ENCODE measurements at regions not wholly inside any gene's neighbourhood (a gene's known extent, or its start where the extent isn't known, plus 50 kb on each side); places are given as distances from the start of the nearest gene placed in this dataset.
A peak's percentile ranks its signal among the peaks of the same experiment; 100 is the strongest.

DNA sequence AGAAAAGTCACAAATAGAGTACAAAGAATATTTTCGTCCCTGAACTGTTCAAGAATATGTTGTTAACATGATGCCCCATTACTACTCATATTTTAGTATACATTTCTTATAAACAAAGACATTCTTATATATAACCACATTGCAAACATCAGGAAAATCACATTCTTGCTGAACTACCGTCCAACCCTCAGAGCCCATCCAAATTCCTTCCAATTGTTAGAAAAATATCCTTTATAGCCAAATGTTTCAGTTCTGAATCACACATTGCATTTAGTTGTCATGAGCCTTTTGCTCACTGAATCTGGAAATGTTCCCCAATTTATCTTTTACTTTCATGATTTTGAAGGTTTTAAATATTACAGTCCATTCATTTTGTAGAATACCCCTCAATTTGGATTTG, 467.8 kb upstream of the ARGLU1 start:
- intact Hi-C loops (cut with DNase I; ENCODE audit: low total_unique reads), result no loop called here
- Histone ChIP-seq H3K27ac (no peak overlapping the region), H3K4me3 (no peak overlapping the region), H3K4me1 (no peaks in the 10 kb centered on the region), H3K27me3 (no peaks in the 10 kb centered on the region), H3K9me3 (no peaks in the 10 kb centered on the region), H3K36me3 (no peaks in the 10 kb centered on the region)
- TF ChIP-seq POLR2AphosphoS5 (IDR thresholded peaks at IDR 0.05) (no peak), POLR2A (IDR thresholded peaks at IDR 0.05) (no peak), CTCF (IDR thresholded peaks at IDR 0.05) (no peak)
- no peak for DNase-seq (ENCODE audit: low spot score in 2 of 2)

- Histone ChIP-seq H3K4me3 (no peak overlapping the region), H3K27me3 (no peaks in the 10 kb centered on the region), H3K27ac (no peak overlapping the region), H3K36me3 (no peaks in the 10 kb centered on the region), H3K4me1 (no peaks in the 10 kb centered on the region), H3K9me3 (no peaks in the 10 kb centered on the region)
- intact Hi-C loops (cut with DNase I; ENCODE audit: low total_unique reads), result no loop called here
- DNase-seq (ENCODE audit: low spot score in 2 of 2), result no peak
- TF ChIP-seq POLR2AphosphoS5 (IDR thresholded peaks at IDR 0.05), result no peak
Observed at GRCh38 chr13:107035186-107035585, 467.2 kb upstream of the ARGLU1 start.

DNA sequence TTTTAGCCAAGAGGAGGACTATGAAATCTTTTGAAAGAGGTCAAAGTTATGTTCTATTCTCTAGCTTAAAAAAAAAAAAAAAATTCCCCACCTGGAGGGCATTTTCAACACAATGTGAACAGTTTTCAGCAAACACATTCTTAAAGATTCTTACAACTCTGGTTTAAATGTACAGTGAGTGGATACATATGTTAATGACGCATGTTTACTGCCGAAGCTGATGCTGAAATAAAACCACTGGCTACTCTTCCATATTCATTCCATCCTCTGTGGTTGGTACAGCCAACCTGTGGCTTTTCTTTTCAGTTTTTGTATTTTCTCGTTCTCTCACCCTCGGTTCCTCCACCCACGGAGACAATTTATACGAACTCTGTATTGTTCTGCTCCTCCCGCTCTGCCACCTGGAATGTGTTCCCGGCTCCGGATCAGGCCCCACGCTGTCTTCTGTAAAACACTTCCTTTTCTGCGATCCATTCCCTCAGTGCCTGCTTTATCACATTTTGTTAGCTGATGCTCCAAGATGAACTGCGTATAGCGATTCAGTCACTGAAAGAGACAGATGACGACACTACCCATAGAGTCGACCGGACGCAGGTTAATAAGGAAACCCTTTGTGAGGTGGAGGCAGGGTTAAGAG, 466.4 kb upstream of the ARGLU1 start:
- no peaks in the 10 kb centered on the region for H3K36me3 ChIP-seq
- no peak for DNase-seq (ENCODE audit: low spot score in 2 of 2)
- H3K4me3 ChIP-seq, result no peak overlapping the region
- no peaks in the 10 kb centered on the region for H3K27me3 ChIP-seq
- no peak overlapping the region for H3K27ac ChIP-seq
- H3K9me3 ChIP-seq, result no peaks in the 10 kb centered on the region
- intact Hi-C loops (cut with DNase I; ENCODE audit: low total_unique reads), result no loop called here
- no peaks in the 10 kb centered on the region for H3K4me1 ChIP-seq
- no peak for TF ChIP-seq POLR2A (IDR thresholded peaks at IDR 0.05)
- no peak for TF ChIP-seq POLR2AphosphoS5 (IDR thresholded peaks at IDR 0.05)
- no peak for TF ChIP-seq CTCF (IDR thresholded peaks at IDR 0.05)

DNA sequence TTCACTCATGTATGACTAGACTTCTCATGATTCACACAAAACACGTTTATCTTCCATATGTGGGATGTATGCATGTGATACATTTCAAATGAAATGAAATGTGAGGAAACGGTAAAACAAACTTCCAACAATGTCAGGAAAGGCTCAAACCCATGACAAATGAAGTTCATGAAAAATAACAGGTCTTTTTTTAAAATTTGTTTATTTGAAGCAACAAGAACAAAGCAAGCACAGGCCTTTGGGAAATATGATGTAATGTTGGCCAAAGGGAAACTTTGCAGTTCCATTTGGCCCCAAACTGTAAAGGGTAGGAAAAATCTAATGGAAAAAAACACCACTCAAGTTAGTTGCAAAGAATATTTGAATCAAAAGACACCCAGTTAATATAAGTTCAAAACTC, 463.8 kb upstream of the ARGLU1 start:
- H3K4me1 ChIP-seq, result no peaks in the 10 kb centered on the region
- no peak overlapping the region for H3K4me3 ChIP-seq
- H3K27me3 ChIP-seq, result no peaks in the 10 kb centered on the region
- no peak for DNase-seq (ENCODE audit: low spot score in 2 of 2)
- no peak overlapping the region for H3K27ac ChIP-seq
- intact Hi-C loops (cut with DNase I; ENCODE audit: low total_unique reads), result no loop called here
- TF ChIP-seq CTCF (IDR thresholded peaks at IDR 0.05) (no peak), POLR2AphosphoS5 (IDR thresholded peaks at IDR 0.05) (no peak), POLR2A (IDR thresholded peaks at IDR 0.05) (no peak)
- H3K36me3 ChIP-seq, result no peaks in the 10 kb centered on the region
- no peaks in the 10 kb centered on the region for H3K9me3 ChIP-seq

DNA sequence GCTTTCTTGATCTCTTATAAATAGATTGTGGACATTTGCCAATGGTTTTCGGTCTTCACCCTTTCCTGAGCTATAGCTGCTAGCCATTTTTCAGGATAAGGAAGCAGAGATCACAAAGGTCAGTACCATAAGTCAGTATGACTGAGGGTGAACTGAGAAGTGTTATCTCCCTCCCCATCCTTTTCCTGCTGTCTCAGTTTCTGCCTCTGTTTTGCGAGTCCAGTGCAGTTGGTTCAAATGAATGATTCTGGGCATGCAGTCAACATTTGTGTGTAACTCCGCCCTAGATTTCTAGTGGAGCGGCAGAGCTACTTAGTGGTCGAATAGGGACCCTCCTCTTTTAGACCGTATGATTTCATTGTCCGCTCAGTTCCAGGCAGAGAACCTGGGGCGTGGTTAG, 460.8 kb upstream of the ARGLU1 start:
- no peak overlapping the region for H3K27ac ChIP-seq
- intact Hi-C loops (cut with DNase I; ENCODE audit: low total_unique reads), result no loop called here
- no peaks in the 10 kb centered on the region for H3K4me1 ChIP-seq
- H3K36me3 ChIP-seq, result no peaks in the 10 kb centered on the region
- H3K27me3 ChIP-seq, result no peaks in the 10 kb centered on the region
- TF ChIP-seq CTCF (IDR thresholded peaks at IDR 0.05), result no peak
- TF ChIP-seq POLR2A (IDR thresholded peaks at IDR 0.05), result no peak
- TF ChIP-seq POLR2AphosphoS5 (IDR thresholded peaks at IDR 0.05), result no peak
- DNase-seq (ENCODE audit: low spot score in 2 of 2), result no peak
- no peaks in the 10 kb centered on the region for H3K9me3 ChIP-seq
- no peak overlapping the region for H3K4me3 ChIP-seq

DNA sequence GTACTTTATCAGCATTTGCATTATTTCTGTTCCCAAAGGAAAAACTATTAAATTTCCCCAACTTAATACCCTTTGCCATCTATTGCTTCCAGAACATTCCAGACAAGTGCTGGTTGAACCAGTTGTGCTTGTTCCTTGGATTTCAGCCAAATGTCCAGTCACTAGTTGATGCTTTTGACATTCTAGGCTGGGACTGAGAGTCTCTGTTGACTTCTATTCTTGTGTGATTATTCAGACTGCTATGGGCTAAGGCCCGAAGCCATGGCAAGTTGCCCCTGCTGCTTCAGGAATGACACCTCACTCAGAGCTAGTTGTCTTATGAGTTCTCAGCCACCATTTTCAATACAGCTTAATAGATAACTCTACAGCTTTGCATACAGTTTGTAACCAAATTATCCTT, 458.1 kb upstream of the ARGLU1 start:
- intact Hi-C loops (cut with DNase I; ENCODE audit: low total_unique reads), result no loop called here
- no peak overlapping the region for H3K4me3 ChIP-seq
- H3K9me3 ChIP-seq, result no peaks in the 10 kb centered on the region
- peak overlapping the region in 1 of 2 donors; percentile 36 for H3K27ac ChIP-seq
- peak; percentile 54 for DNase-seq (ENCODE audit: low spot score in 2 of 2)
- H3K36me3 ChIP-seq, result no peaks in the 10 kb centered on the region
- no peaks in the 10 kb centered on the region for H3K27me3 ChIP-seq
- no peak for TF ChIP-seq POLR2A (IDR thresholded peaks at IDR 0.05)
- TF ChIP-seq POLR2AphosphoS5 (IDR thresholded peaks at IDR 0.05), result peak in 1 of 3 donors; percentile 15
- H3K4me1 ChIP-seq, result no peaks in the 10 kb centered on the region

Data from breast epithelium (tissue), 4 donors.